Vagina (tissue), 2 donors: ENCODE measurements at regions not wholly inside any gene's neighbourhood (a gene's known extent, or its start where the extent isn't known, plus 50 kb on each side); places are given as distances from the start of the nearest gene placed in this dataset.

Source experiments
- POLR2A ChIP-seq, 2 donors: fragments of 450-650 bp; IDR thresholded peaks; one replicate each; pipeline ENCODE4 v1.6.1; 2017; ENCODE audit warnings: antibody characterized with exemption in 2 of 2, mild to moderate bottlenecking in 2 of 2, moderate library complexity in 2 of 2
- TF ChIP-seq, protein P1 (sequence below), 3 experiments: fragments of 450-650 bp in 2 of 3; fragments of 200-600 bp in 1 of 3; sonication (generic) in 1 of 3; IDR thresholded peaks; one replicate each; pipeline ENCODE4 v1.5.1; 2017 to 2019; ENCODE audit warnings: antibody characterized with exemption in 3 of 3, mild to moderate bottlenecking in 2 of 3, moderate library complexity in 2 of 3

DNA sequence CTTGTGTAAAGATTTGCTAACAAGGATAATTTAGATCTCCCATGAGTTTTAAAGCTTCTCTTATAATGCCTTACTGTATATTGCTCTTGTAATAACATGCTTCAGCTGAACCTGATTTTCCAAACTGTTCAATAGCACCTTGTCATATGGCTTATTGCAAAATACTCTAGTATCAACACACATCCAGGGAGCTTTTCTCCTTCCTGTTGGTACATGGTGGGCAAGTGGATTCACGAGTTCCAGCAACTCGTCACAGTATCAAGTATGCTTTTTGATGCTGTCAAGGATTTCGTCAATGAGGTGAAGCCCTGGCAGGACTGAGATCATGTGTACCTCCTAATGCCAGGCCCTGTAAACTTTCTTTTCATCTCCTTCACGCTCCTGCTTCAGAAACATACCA, 59.5 kb upstream of the ITPRID2 start:
- TF ChIP-seq, protein P1, sequence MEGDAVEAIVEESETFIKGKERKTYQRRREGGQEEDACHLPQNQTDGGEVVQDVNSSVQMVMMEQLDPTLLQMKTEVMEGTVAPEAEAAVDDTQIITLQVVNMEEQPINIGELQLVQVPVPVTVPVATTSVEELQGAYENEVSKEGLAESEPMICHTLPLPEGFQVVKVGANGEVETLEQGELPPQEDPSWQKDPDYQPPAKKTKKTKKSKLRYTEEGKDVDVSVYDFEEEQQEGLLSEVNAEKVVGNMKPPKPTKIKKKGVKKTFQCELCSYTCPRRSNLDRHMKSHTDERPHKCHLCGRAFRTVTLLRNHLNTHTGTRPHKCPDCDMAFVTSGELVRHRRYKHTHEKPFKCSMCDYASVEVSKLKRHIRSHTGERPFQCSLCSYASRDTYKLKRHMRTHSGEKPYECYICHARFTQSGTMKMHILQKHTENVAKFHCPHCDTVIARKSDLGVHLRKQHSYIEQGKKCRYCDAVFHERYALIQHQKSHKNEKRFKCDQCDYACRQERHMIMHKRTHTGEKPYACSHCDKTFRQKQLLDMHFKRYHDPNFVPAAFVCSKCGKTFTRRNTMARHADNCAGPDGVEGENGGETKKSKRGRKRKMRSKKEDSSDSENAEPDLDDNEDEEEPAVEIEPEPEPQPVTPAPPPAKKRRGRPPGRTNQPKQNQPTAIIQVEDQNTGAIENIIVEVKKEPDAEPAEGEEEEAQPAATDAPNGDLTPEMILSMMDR (IDR thresholded peaks at IDR 0.05) = no peak
- TF ChIP-seq POLR2A (IDR thresholded peaks at IDR 0.05) = no peak
